ENCODE measurements at regions not wholly inside any gene's neighbourhood (a gene's known extent, or its start where the extent isn't known, plus 50 kb on each side); places are given as distances from the start of the nearest gene placed in this dataset.
"Not testable (repeated sequence)": the region's sequence is repeated elsewhere in the genome, so short reads cannot be mapped to it uniquely, and the experiment has no call there.

DNA sequence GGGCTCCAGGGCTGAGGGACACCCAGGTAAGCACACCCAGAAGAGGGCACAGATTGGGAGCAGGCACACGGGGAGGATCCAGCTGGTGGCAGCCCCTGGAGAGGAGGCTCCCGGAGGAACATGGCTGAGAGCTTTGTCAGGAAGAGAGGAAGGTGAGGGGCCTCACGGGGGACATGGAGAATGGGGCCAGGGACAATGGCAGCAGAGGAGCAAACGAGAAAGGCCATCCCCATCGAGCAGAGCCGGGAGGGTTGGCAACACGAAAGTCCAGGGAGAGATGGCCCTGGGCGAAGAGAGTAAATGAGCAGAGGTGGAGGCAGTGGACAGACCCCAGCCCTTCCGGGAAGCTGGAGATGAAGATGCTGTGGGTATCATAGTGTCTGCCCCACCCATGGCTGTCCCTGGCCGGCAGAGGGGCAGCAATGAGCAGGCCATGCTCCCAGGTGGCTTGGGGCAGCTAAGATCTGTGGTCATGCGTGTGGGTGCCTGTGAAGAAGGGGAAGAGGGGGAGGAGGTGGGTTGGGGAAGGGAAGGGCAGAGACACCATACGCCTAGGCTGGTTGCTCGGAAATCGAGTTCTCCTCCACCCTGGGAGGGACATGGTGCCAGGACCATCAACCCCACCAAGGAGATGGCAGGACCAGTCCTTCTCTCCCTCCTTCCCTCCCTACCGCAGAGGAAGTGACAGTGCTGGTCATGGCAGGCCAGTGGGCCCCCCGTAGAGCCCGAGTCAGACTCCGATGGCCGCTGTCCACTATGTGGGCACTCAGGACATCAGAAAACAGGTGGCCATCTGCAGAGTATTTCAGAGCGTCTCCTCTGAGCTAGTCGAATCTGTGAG lies 191.7 kb downstream of the NDUFA10 start:
- FAIRE-seq (peak; percentile 69), DNase-seq (ENCODE audit: low spot score) (no peak)

- FAIRE-seq, result no peak
These were observed 192.5 kb downstream of the NDUFA10 start for GRCh38 chr2:239832490-239833268.

GRCh38 chr2:239831861-239832489 lies 193.2 kb downstream of the NDUFA10 start:
- FAIRE-seq (no peak), DNase-seq (ENCODE audit: low spot score) (no peak)

More at GRCh38 chr2:239832490-239833268, 192.5 kb downstream of the NDUFA10 start:
- no peak for DNase-seq (ENCODE audit: low spot score)

DNA sequence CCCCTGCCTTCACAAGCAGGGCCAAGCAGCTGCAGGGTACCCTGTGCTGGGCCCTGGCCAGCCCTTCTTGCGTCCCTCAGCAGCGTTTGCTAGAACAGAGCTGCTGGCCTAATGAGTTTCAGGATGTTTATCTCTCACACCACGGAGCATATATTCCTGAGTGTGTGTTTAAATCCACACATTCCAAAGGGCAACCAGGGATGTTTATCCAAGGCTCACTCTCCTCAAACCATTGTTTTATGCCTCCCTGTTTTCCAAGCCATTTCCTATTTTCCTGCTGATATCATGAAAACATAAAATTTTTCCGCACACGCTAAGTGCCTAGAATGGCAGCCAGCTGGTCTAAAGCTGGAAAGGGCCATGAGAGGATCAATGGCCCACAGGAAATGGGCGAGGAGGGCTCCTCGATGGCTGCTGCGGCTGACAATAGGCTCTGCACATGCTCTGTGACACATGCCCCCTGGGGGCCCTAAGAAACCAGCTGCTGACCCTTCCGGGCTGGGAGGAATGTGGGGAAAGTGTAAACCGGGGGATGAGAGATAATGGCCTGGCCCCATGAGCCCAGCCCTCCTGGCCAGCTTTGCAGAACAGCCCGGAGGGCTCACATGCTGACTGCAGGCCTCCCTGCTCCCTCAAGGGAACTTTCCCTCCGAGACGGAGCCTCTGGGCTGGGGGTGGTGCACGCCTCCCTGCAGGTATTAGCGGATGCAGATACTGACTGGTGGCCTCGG lies 194.0 kb downstream of the NDUFA10 start:
- FAIRE-seq (no peak), DNase-seq (ENCODE audit: low spot score) (no peak)

DNA sequence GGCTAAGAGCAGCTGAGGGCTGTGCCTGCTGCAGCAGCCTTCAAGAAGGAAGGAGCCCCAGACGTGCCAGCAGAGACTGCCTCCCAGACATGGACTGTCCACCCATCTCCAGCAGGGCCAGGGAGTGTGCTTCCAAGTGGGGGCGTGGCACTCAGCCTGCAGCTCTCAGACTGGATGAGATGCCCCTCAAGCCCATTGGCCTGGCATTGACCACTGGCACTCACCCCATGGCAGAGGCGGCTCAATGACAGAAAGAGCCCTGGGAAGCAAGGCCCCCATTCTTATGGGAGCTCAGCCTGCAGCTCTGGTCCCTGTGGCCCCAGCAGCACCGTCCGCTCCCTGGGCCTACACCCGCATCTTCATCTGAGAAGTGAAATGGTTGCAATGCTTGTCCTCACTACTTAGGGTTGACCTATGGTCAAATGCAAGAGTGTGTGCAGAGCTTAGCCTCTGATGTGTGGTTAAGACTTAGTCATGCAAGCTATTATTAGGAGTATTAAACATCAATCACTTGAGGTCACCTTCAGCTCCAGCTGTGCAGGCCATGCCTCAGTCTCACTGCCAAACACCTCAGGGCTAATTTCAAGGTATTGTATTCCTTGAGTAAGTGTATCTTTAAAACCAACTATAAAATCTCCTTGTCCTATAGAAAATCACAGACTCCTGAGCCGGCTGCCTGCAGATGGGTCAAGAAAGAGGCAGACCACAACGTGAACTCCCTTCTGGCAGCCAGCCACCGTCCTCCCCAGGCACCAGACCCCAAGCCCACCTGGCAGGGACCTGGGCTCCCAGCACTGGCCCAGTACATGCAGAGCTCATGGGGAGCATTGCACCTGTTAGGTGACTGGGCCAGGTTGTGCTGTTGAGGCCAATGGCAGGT lies 194.8 kb downstream of the NDUFA10 start:
- DNase-seq (ENCODE audit: low spot score) (no peak), FAIRE-seq (no peak)

DNA sequence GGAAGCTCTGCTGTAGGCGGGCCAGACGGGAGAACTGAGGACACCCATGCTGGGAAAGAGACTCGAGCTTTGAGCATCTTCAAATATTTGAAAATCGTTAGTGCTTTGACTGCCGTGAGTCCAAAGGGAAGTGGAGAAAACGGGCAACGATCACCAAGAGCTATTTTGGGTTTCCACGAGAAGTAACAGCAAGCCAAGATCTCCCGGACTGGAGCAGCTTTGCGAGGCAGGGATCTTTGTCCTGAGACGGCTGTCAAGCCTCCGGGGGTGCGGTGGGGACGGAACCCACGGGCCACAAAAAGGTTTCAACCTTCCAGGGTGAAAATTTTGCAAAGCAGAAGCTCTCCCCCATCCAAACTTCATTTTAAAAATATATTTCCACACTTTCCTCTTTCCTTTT lies 195.8 kb downstream of the NDUFA10 start:
- FAIRE-seq, result no peak
- no peak for DNase-seq (ENCODE audit: low spot score)

GRCh38 chr2:239828973-239829275 lies 196.2 kb downstream of the NDUFA10 start:
- DNase-seq (ENCODE audit: low spot score); FAIRE-seq: not testable (repeated sequence)

DNA sequence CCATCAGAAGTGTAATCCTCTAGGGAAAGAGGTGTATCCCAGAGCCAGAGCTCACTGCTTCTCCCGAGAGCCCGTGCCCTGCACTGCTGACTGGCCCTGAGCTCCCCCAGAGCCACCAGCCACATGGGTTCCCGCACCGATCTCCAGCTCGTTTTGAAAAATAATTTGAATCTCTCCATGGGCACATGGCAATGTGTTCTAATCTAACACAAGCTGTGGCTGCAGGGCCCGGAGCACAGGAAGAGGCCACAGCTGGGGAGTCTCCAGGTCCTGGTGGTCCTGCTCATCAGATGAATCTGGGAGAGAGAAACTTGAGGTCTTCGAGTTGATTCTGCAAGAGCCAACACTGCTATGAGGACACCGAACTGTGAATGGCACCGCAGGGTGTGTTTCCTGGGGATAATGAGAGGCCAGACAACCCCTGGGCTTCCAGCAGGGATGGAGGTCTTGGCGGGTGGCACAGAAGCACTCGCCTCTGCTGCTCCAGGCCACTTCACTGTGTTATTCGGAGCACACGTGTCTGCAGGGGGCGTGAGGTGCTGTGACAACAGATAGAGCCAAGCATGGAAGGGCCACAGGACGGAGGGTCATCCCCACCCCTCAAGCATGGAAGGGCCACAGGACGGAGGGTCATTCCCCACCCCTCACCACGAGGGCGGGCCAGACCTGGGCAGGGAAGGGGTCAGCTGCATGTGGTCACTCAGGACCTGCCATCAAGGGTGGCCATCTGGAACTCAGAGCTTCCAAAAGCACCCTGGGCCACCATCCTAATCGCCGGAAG lies 196.8 kb downstream of the NDUFA10 start:
- DNase-seq (ENCODE audit: low spot score), result no peak
- no peak for FAIRE-seq

- DNase-seq (ENCODE audit: low spot score) (no peak), FAIRE-seq (no peak)
These were observed 197.6 kb downstream of the NDUFA10 start for GRCh38 chr2:239827523-239827890.

DNA sequence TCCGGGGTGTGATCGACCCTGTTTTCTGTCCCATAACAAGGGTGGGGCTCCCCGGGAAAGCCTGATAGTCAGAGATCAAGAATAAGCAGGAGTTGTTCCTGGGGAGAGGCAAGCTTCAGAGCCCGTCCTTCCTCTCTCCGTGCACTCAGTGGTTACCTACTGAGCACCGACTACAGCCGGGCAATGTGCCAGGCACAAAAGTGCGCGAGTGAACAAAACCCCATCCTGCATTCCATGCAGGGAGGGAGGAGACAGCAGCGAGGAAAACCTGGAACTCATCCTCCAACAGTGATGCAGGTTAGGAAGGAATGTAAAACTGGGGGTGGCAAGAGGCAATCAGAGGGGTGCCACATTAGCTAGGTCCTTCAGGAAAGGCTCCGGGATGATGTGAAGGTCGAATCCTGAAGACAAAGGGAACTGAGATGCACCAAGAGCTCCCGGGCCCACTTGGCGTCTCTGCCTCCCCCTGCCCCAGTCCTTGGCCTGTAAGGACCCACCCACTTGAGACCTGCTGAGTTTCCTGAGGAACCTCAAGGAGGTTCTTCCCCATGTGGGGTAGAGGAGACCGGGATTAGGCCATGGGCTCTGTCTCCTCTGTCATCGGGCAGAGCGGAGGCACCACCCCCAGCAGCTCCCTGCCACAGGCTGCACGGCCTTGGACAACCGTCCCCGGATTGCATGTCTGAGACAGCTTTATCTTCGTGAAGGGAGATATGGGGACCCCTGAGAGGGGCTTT lies 198.2 kb downstream of the NDUFA10 start:
- no peak for FAIRE-seq
- DNase-seq (ENCODE audit: low spot score), result peak; percentile 38

DNA sequence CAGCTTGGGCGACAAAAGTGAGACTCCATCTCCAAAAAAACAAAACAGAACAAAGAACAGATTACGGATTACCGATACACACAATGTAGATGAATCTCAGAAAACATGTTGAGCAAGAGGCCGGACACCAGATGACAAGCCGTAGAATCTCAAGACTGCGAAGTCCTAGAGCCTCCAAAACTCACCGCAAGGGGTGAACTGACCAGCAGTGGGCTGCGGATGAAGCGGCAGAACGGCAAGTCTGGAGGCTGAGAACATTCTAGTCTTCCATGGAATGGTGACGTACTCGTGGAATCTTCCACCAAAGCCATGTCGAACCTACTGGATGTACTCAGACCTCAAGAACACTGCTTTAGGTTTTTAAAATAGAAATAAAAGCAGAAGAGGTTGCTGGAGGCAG lies 198.8 kb downstream of the NDUFA10 start:
- DNase-seq (ENCODE audit: low spot score) (no peak), FAIRE-seq (no peak)

DNA sequence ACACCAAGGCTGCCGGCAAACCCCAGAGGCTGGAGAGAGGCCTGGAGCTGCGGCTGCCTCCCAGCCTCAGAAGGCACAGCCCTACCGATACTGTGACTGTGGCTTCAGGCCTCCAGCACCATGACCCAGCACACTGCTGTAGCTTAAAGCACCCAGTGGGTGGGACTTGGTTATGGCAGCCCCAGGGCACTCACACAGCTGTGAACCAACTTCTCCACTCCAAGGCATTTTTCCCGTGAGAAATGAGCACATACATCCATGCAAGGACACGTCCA lies 199.5 kb downstream of the NDUFA10 start:
- FAIRE-seq (no peak), DNase-seq (ENCODE audit: low spot score) (no peak)

DNA sequence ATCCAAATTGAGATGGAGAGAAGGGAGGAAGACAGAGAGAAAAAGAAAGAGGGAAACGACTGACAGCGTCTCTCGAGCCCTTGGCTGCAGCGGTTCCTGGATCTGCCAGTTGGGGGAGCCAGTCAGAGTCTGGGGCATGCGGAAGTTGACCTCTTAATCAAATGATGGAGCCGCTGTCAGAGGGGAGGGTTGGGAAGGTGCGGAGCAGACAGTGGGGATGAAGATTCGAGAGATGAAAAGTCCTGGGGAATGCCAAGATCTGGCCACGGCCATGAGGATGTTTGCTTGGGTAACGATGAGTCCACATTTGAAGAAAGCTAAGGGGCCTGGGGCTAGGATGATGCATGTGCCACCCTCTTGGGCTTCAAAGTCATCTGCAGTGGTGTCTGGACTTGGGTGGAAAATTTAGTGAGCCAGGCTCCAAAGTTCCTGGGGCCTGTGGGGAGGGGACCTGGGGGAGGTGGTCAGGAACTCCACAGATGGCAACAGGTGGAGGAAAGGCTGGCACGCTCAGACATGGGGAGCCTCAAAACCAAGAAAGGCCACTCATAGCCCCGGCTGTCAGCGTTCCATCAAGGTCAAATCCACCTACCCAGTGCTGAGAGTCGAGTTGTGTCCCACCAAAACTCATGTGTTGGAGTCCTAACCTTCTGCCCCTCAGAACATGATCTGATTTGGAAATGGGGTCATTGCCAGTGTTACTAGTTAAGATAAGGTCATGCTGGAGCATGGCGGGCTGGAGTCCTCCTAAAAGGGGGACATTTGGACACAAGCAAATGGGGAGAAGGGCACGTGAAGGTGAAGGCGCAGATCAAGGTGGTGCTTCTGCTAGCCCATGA lies 200.1 kb downstream of the NDUFA10 start:
- no peak for FAIRE-seq

DNA sequence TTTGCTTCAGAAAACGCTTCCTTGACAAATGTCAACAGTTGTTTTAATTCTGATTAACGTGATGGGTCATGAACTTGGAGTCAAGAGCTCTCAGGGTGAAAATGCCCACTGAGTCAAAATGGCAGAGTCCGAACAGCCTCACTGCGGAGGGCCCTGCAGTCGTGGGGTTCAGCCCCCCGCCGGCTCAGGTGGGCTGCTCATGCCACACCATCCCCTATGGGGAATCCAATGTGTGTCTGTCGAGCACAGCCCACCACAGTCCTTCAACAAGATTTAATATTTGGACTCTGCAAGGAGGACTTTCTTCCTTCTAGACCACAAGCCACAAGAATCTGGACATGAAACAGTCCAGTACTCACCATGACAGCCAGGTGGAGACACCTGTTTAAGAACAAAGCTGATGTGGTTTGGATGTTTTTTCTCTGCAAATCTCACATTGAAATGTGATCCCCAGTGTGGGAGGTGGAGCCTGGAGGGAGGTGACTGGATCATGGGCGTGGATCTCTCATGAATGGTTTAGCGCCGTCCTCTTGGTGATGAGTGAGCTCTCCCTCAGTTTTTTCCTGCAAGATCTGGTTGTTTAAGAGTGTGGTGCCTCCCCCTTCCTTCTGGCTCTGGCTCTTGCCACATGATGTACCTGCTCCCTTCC lies 201.0 kb downstream of the NDUFA10 start:
- DNase-seq (ENCODE audit: low spot score) (peak; percentile 60), FAIRE-seq (no peak)

More for the DNA sequence above, 200.1 kb downstream of the NDUFA10 start:
- no peak for DNase-seq (ENCODE audit: low spot score)

- FAIRE-seq (no peak), DNase-seq (ENCODE audit: low spot score) (no peak)
These were observed 202.9 kb downstream of the NDUFA10 start for GRCh38 chr2:239822146-239822831.

DNA sequence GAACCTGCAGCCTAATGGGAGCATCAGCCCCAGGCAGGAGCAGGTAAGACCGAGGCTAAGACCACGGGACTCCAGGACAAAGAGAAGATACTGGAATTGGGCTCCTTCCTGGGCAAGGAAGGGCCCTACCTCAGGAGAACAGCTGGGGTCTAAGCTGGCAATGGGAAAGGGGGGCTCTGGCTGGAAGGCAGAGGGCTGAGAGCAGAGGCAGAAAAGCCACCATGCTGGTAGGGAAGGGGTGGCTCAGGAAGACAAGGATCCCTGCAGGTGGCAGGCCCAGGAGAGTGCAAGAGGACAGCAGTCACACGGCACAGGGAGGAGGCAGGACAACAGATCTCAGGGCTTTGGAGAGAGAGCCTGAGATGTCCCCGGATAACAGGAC lies 203.5 kb downstream of the NDUFA10 start:
- DNase-seq (ENCODE audit: low spot score), result no peak
- FAIRE-seq, result no peak
